WTC11 (cell line): ENCODE measurements at regions not wholly inside any gene's neighbourhood (a gene's known extent, or its start where the extent isn't known, plus 50 kb on each side); places are given as distances from the start of the nearest gene placed in this dataset.

ENCODE experiments used
- CREB1 ChIP-seq: sonication (generic); formaldehyde crosslinking; IDR thresholded peaks from 2 replicates; pipeline ENCODE4 v1.8.0; 2023; ENCODE audit warnings: mild to moderate bottlenecking, missing genetic modification reagents
- ESRRA ChIP-seq: sonication (generic); formaldehyde crosslinking; IDR thresholded peaks from 2 replicates; pipeline ENCODE4 v1.8.1; 2022; ENCODE audit warnings: mild to moderate bottlenecking, missing genetic modification reagents, borderline replicate concordance
- FOXK1 ChIP-seq: sonication (generic); formaldehyde crosslinking; IDR thresholded peaks from 2 replicates; pipeline ENCODE4 v1.8.0; 2022; ENCODE audit warnings: mild to moderate bottlenecking, moderate library complexity, missing genetic modification reagents
- TCF7 ChIP-seq: sonication (generic); formaldehyde crosslinking; IDR thresholded peaks from 2 replicates; pipeline ENCODE4 v1.8.0; 2022; ENCODE audit warnings: mild to moderate bottlenecking, low read depth, missing genetic modification reagents, moderate library complexity
- TEAD4 ChIP-seq: sonication (generic); formaldehyde crosslinking; IDR thresholded peaks from 2 replicates; pipeline ENCODE4 v1.8.0; 2022; ENCODE audit warnings: mild to moderate bottlenecking, missing genetic modification reagents
- TP53 ChIP-seq: sonication (generic); formaldehyde crosslinking; IDR thresholded peaks from 2 replicates; pipeline ENCODE4 v1.8.1; 2023; ENCODE audit warnings: mild to moderate bottlenecking, missing genetic modification reagents
- ZNF396 ChIP-seq: fragments of 250-450 bp; sonication (Bioruptor Pico); IDR thresholded peaks from 2 replicates; pipeline ENCODE4 v1.8.0; 2021; ENCODE audit warnings: mild to moderate bottlenecking, moderate library complexity, borderline replicate concordance
- TF ChIP-seq, protein P1 (sequence below): fragments of 200-600 bp; IDR thresholded peaks from 2 replicates; pipeline ENCODE4 v1.8.0; 2022; ENCODE audit warnings: antibody characterized with exemption
- TF ChIP-seq, protein P2 (sequence below): sonication (generic); formaldehyde crosslinking; IDR thresholded peaks from 2 replicates; pipeline ENCODE4 v1.8.1; 2023; ENCODE audit warnings: mild to moderate bottlenecking, missing genetic modification reagents, moderate library complexity
- TF ChIP-seq, protein P3 (sequence below): sonication (generic); formaldehyde crosslinking; conservative IDR thresholded peaks from 2 replicates; pipeline ENCODE4 v1.8.1; 2023; ENCODE audit warnings: mild to moderate bottlenecking, low read depth, missing genetic modification reagents, moderate library complexity
- TF ChIP-seq, protein P4 (sequence below): sonication (generic); formaldehyde crosslinking; IDR thresholded peaks from 2 replicates; pipeline ENCODE4 v1.8.1; 2023; ENCODE audit warnings: mild to moderate bottlenecking, missing genetic modification reagents, borderline replicate concordance
- TF ChIP-seq, protein P5 (sequence below): sonication (generic); formaldehyde crosslinking; IDR thresholded peaks from 2 replicates; pipeline ENCODE4 v1.8.1; 2023; ENCODE audit warnings: mild to moderate bottlenecking, missing genetic modification reagents, moderate library complexity

DNA sequence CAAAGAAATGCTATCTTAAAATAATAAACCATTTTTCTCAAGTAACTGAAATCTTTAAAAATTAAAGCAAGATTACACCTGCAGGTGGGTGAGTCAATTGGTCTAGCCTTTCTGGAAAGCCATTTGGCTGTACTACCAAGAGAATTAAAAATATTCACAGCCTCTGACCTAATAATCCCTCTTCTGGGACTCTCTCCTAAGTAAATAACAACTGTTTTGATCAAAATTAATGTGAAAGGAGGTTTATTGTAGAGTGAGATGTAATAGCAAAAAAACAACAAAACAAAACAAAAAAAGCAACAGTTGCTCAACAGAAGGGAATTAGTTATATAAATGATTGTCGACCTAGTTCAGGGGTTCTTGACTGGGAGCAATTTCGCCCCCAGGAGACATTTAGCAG is 89.0 kb downstream of the GEMIN8 start:
- TF ChIP-seq, protein P1, sequence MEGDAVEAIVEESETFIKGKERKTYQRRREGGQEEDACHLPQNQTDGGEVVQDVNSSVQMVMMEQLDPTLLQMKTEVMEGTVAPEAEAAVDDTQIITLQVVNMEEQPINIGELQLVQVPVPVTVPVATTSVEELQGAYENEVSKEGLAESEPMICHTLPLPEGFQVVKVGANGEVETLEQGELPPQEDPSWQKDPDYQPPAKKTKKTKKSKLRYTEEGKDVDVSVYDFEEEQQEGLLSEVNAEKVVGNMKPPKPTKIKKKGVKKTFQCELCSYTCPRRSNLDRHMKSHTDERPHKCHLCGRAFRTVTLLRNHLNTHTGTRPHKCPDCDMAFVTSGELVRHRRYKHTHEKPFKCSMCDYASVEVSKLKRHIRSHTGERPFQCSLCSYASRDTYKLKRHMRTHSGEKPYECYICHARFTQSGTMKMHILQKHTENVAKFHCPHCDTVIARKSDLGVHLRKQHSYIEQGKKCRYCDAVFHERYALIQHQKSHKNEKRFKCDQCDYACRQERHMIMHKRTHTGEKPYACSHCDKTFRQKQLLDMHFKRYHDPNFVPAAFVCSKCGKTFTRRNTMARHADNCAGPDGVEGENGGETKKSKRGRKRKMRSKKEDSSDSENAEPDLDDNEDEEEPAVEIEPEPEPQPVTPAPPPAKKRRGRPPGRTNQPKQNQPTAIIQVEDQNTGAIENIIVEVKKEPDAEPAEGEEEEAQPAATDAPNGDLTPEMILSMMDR, result no peak
- TF ChIP-seq FOXK1 (CRISPR knock-in tag), result no peak
- no peak for TF ChIP-seq ESRRA (CRISPR knock-in tag)
- no peak for TF ChIP-seq CREB1
- TF ChIP-seq, protein P2, sequence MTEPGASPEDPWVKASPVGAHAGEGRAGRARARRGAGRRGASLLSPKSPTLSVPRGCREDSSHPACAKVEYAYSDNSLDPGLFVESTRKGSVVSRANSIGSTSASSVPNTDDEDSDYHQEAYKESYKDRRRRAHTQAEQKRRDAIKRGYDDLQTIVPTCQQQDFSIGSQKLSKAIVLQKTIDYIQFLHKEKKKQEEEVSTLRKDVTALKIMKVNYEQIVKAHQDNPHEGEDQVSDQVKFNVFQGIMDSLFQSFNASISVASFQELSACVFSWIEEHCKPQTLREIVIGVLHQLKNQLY (CRISPR knock-in tag), result no peak
- no peak for TF ChIP-seq TCF7
- no peak for TF ChIP-seq TP53 (CRISPR knock-in tag)
- TF ChIP-seq, protein P3, sequence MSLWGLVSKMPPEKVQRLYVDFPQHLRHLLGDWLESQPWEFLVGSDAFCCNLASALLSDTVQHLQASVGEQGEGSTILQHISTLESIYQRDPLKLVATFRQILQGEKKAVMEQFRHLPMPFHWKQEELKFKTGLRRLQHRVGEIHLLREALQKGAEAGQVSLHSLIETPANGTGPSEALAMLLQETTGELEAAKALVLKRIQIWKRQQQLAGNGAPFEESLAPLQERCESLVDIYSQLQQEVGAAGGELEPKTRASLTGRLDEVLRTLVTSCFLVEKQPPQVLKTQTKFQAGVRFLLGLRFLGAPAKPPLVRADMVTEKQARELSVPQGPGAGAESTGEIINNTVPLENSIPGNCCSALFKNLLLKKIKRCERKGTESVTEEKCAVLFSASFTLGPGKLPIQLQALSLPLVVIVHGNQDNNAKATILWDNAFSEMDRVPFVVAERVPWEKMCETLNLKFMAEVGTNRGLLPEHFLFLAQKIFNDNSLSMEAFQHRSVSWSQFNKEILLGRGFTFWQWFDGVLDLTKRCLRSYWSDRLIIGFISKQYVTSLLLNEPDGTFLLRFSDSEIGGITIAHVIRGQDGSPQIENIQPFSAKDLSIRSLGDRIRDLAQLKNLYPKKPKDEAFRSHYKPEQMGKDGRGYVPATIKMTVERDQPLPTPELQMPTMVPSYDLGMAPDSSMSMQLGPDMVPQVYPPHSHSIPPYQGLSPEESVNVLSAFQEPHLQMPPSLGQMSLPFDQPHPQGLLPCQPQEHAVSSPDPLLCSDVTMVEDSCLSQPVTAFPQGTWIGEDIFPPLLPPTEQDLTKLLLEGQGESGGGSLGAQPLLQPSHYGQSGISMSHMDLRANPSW (CRISPR knock-in tag), result no peak
- no peak for TF ChIP-seq TEAD4 (CRISPR knock-in tag)
- no peak for TF ChIP-seq ZNF396
- TF ChIP-seq, protein P4, sequence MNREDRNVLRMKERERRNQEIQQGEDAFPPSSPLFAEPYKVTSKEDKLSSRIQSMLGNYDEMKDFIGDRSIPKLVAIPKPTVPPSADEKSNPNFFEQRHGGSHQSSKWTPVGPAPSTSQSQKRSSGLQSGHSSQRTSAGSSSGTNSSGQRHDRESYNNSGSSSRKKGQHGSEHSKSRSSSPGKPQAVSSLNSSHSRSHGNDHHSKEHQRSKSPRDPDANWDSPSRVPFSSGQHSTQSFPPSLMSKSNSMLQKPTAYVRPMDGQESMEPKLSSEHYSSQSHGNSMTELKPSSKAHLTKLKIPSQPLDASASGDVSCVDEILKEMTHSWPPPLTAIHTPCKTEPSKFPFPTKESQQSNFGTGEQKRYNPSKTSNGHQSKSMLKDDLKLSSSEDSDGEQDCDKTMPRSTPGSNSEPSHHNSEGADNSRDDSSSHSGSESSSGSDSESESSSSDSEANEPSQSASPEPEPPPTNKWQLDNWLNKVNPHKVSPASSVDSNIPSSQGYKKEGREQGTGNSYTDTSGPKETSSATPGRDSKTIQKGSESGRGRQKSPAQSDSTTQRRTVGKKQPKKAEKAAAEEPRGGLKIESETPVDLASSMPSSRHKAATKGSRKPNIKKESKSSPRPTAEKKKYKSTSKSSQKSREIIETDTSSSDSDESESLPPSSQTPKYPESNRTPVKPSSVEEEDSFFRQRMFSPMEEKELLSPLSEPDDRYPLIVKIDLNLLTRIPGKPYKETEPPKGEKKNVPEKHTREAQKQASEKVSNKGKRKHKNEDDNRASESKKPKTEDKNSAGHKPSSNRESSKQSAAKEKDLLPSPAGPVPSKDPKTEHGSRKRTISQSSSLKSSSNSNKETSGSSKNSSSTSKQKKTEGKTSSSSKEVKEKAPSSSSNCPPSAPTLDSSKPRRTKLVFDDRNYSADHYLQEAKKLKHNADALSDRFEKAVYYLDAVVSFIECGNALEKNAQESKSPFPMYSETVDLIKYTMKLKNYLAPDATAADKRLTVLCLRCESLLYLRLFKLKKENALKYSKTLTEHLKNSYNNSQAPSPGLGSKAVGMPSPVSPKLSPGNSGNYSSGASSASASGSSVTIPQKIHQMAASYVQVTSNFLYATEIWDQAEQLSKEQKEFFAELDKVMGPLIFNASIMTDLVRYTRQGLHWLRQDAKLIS (CRISPR knock-in tag), result no peak
- TF ChIP-seq, protein P5, sequence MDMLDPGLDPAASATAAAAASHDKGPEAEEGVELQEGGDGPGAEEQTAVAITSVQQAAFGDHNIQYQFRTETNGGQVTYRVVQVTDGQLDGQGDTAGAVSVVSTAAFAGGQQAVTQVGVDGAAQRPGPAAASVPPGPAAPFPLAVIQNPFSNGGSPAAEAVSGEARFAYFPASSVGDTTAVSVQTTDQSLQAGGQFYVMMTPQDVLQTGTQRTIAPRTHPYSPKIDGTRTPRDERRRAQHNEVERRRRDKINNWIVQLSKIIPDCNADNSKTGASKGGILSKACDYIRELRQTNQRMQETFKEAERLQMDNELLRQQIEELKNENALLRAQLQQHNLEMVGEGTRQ (CRISPR knock-in tag), result no peak
